RWPE1 (cell line): ENCODE measurements at regions not wholly inside any gene's neighbourhood (a gene's known extent, or its start where the extent isn't known, plus 50 kb on each side); places are given as distances from the start of the nearest gene placed in this dataset.
"Not testable (repeated sequence)": the region's sequence is repeated elsewhere in the genome, so short reads cannot be mapped to it uniquely, and the experiment has no call there.

Experiments used
- CTCF ChIA-PET: fragments of 350-600 bp; sonication (Branson Sonifier 250); formaldehyde crosslinking; extraction: SDS; loops from one replicate; lab custom pipeline; 2021; lab: Yijun Ruan, JAX
- POLR2A ChIA-PET: fragments of 400-600 bp; formaldehyde crosslinking; extraction: SDS; loops from one replicate; lab custom pipeline; 2020; ENCODE audit warnings: antibody characterized with exemption; ENCODE audit not compliant: low non-redundant PET; lab: Yijun Ruan, JAX
- DNase-seq: peaks from one replicate; pipeline ENCODE4 v3.0.0; 2012; ENCODE audit warnings: low spot score
- H3K27ac ChIP-seq: fragments of 450-650 bp; 2 replicates; pipeline ENCODE4 v1.5.1; 2017
- CTCF ChIP-seq: fragments of 450-650 bp; conservative IDR thresholded peaks from 2 replicates; pipeline ENCODE4 v1.5.1; 2017; ENCODE audit warnings: low read depth, mild to moderate bottlenecking

GRCh38 chr13:22948421-22948820 lies 232.4 kb upstream of the SGCG start:
- no peak overlapping the region for H3K27ac ChIP-seq
- CTCF ChIA-PET: no interaction called here
- no peak for TF ChIP-seq CTCF
- DNase-seq: no peak
- POLR2A ChIA-PET: no interaction called here

DNA sequence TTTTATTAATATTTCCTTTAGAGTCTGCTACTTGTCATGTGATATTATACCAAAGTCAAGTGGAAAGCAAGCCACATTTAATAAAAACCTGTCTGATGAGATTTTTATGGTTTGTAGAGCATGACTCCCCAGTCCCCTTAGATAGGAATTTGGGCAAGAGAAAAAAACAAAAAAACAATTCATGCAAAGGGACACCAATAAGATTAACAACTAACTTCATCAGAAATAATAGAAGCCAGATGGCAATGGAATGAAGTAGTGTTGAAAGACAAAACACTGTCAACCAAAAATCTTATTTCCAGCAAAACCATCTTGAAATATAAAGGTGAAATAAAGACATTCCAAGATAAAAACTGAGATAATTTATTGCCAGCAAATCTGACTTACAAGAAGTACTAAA lies 228.8 kb upstream of the SGCG start:
- DNase-seq, POLR2A ChIA-PET, CTCF ChIA-PET, H3K27ac ChIP-seq: not testable (repeated sequence)

DNA sequence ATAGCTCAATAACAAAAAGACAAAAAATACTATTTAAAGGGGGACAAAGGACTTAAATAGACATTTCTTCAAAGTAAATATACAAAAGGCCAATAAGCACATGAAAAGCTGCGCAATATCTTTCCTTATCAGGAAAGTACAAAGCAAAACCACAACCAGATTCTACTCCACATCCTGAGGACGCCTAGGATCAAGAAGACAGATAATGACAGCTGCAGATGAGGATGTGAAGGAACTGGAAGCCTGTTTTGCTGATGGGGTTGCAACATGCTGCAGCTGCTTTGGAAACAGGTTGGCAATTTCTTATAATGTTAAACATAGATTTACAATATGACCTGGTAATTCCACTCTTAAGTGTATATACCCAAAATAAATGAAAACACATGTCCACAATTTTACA lies 225.6 kb upstream of the SGCG start:
- POLR2A ChIA-PET, DNase-seq, H3K27ac ChIP-seq: not testable (repeated sequence)
- CTCF ChIA-PET: interaction anchor here (0.7 kb wide), 1 partner anchor 1718 kb away, joined by 3 read pairs; no protein-coding TSS in a partner anchor

DNA sequence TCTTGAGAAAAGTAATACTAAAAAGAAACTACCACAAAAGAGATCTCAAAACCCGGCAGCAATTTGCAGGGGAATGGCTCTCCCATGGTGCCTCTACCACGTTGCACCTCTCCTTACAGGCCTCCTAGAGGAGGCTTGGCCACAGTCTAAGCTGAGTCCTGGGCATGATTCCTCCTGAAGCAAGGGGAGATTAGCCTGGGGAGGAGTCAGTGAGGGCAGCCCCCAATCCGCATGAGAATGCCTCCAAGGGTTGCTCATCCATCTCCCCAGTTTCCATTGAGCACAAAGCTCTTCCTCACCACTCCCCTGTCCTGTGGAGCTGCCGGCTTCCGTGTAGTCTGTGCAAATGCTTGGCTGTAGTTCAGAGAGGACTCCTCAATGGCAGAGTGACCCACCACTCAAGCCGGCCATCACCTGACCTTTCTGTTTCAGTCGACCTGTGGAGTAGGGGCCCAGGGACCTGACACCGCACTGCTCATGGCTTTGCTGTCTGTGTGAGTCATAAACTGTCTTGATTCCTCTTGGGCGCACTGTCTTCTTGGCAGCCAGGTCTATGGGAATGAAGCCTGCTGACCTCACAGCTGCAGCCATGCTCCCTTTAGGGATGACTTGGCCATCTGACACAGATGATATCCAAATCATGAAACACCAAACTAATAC lies 224.2 kb upstream of the SGCG start:
- CTCF ChIA-PET, H3K27ac ChIP-seq, POLR2A ChIA-PET, DNase-seq: not testable (repeated sequence)

DNA sequence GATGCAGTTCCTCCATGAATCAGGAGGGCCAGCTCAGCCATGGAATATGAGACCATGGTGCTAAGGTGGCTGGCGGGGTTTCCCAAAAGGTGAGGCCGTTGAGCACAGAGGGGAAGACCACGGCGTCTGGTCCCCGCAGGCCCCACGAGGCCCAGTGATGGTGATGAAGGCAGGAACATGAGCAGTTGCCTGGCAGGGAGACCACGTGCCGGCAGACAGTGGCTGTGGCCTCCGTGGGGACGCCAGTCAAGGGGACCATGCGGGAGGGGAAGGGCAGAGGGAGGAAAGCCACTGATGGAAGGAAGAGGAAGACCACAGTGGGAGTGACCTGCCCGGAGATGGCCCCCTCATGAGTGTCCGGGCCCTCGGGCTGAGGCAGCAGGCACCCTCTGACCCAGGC lies 220.9 kb upstream of the SGCG start:
- POLR2A ChIA-PET, H3K27ac ChIP-seq, CTCF ChIA-PET, DNase-seq: not testable (repeated sequence)

GRCh38 chr13:22960827-22961226 lies 220.0 kb upstream of the SGCG start:
- no peak overlapping the region for H3K27ac ChIP-seq
- ChIA-PET CTCF (no interaction called here), POLR2A (no interaction called here)
- TF ChIP-seq CTCF: no peak
- no peak for DNase-seq

- H3K27ac ChIP-seq, CTCF ChIA-PET, POLR2A ChIA-PET, DNase-seq: not testable (repeated sequence)
These were observed 219.4 kb upstream of the SGCG start for GRCh38 chr13:22961342-22961741.

GRCh38 chr13:22961835-22962537 lies 218.8 kb upstream of the SGCG start:
- DNase-seq: no peak
- CTCF ChIA-PET: no interaction called here

DNA sequence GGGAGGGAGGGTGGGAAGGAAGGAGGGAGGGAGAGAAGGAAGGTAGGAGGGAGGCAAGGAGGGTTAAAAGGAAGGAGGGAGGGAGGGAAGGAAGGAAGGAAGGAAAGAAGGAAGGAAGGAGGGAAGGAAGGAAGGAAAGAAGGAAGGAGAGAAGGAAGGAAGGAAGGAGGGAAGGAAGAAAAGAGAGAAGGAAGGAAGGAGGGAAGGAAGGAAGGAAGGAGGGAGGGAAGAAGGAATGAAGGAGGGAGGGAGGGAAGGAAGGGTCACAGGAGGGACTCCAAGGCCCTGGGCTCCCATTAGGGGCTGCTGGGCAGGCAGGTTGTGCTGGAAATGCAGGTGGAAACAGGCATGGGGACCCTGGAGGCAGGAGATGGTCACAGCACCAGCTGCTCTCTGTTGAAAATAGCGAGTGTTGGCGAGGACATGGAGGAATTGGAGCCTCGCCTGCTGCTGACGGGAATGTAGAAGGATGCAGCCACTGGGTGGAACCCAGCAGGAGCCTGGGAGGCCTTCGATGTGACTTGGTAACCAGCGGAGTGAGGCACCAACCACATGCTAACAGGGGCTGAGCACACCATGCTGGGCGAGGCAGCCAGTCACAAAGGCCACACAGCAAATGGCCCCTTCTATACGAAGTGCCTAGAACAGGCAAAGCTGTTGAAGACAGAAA lies 217.3 kb upstream of the SGCG start:
- H3K27ac ChIP-seq, CTCF ChIA-PET, DNase-seq, POLR2A ChIA-PET: not testable (repeated sequence)

More at GRCh38 chr13:22961835-22962537, 218.8 kb upstream of the SGCG start:
- H3K27ac ChIP-seq: no peak overlapping the region
- no peak for TF ChIP-seq CTCF
- POLR2A ChIA-PET: no interaction called here
